CD4-positive, alpha-beta T cell (primary cell): ENCODE measurements at regions not wholly inside any gene's neighbourhood (a gene's known extent, or its start where the extent isn't known, plus 50 kb on each side); places are given as distances from the start of the nearest gene placed in this dataset.

Experiments used
- ATAC-seq: fragments of 200-7000 bp; cut with Tn5 transposase; one replicate; pipeline ENCODE4 v1.10.0; 2022; ENCODE audit warnings: mild to moderate bottlenecking; ENCODE audit not compliant: poor library complexity
- CTCF ChIA-PET: fragments of 350-600 bp; sonication (Branson Sonifier 250); formaldehyde crosslinking; loops from one replicate; lab custom pipeline; 2021; ENCODE audit warnings: antibody characterized with exemption, inconsistent platforms; lab: Charles Lee
- POLR2A ChIA-PET: fragments of 350-600 bp; sonication (Branson Sonifier 250); formaldehyde crosslinking; loops from one replicate; lab custom pipeline; 2021; ENCODE audit warnings: antibody characterized with exemption, inconsistent platforms; lab: Charles Lee
- DNase-seq, 14 experiments: peaks; one replicate each; pipeline ENCODE4 v3.0.0-alpha.2; 2013 to 2020; ENCODE audit warnings: mixed read lengths in 2 of 14
- H3K27ac ChIP-seq, 2 donors: one replicate each; pipeline versions ENCODE4 v1.5.1 to v1.7.0; 2013; ENCODE audit warnings: low read length in 2 of 2, low read depth in 1 of 2, mild to moderate bottlenecking in 1 of 2
- H3K27me3 ChIP-seq, 2 experiments: 1 replicate in 1 of 2; 2 replicates in 1 of 2; pipeline versions ENCODE4 v1.6.1 to v1.7.0; 2013; ENCODE audit warnings: low read length in 2 of 2, control low read depth in 1 of 2, mild to moderate bottlenecking in 1 of 2, moderate library complexity in 1 of 2; ENCODE audit not compliant: insufficient read depth in 2 of 2, control insufficient read depth in 1 of 2
- H3K36me3 ChIP-seq: one replicate; pipeline ENCODE4 v1.6.1; 2013; ENCODE audit warnings: low read length, control low read depth; ENCODE audit not compliant: insufficient read depth
- H3K4me1 ChIP-seq: one replicate; pipeline ENCODE4 v1.6.1; 2013; ENCODE audit warnings: low read length, control low read depth; ENCODE audit not compliant: insufficient read depth
- H3K4me3 ChIP-seq: one replicate; pipeline ENCODE4 v1.5.1; 2013; ENCODE audit warnings: mild to moderate bottlenecking, low read length, moderate library complexity
- H3K9me3 ChIP-seq, 2 experiments: 1 replicate in 1 of 2; 2 replicates in 1 of 2; pipeline versions ENCODE4 v1.6.1 to v1.7.0; 2013; ENCODE audit warnings: low read length in 2 of 2, mild to moderate bottlenecking in 2 of 2, control low read depth in 1 of 2, moderate library complexity in 1 of 2; ENCODE audit not compliant: control insufficient read depth in 1 of 2, insufficient read depth in 1 of 2
- H3K27ac Mint-ChIP-seq: one replicate; pipeline ENCODE4 v1.8.0; 2020; ENCODE audit warnings: mixed read lengths
- H3K27me3 Mint-ChIP-seq: one replicate; pipeline ENCODE4 v1.8.0; 2021; ENCODE audit warnings: mixed read lengths
- H3K36me3 Mint-ChIP-seq: one replicate; pipeline ENCODE4 v1.8.0; 2021; ENCODE audit warnings: low read depth, mixed read lengths
- H3K4me1 Mint-ChIP-seq: one replicate; pipeline ENCODE4 v1.8.0; 2021; ENCODE audit warnings: low read depth, mixed read lengths
- H3K4me3 Mint-ChIP-seq: one replicate; pipeline ENCODE4 v1.8.0; 2020; ENCODE audit warnings: mild to moderate bottlenecking, mixed read lengths
- H3K9me3 Mint-ChIP-seq: one replicate; pipeline ENCODE4 v1.8.0; 2020; ENCODE audit warnings: mixed read lengths
- intact Hi-C, 2 experiments: fragments of 100-400 bp; cut with DNase I in 1 of 2; cut with micrococcal nuclease in 1 of 2; formaldehyde crosslinking; loops; one replicate each; pipeline versions ENCODE4 v1.15.1 to v1.9.0; 2023 to 2025; cut with DNase I, micrococcal nuclease
- TF ChIP-seq, protein P1 (sequence below): fragments of 200-600 bp; IDR thresholded peaks from one replicate; pipeline ENCODE4 v1.8.0; 2022; ENCODE audit warnings: antibody characterized with exemption, mild to moderate bottlenecking

DNA sequence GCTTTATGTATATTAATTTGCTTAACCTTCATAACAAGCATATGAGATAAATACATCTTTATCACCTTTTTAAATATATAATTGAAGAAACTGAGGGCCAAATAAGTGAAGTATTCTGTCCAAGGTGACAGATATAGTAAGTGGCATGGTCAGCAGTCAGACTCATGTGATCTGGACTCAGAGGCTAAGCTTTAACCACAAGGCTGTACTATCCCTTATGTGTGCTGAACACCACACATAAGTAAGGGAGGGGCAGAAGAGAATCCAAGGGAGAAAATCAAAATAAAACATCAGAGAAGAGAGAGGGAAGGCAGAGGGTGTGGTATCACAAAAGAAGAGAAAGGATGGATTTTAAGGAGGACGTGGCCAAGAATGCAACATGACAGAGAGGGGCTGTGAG, 348.4 kb downstream of the EFNB2 start:
- Histone ChIP-seq H3K4me1 (no peaks in the 10 kb centered on the region), H3K27ac (no peak overlapping the region), H3K27me3 (no peaks in the 10 kb centered on the region), H3K36me3 (no peaks in the 10 kb centered on the region), H3K4me3 (no peak overlapping the region), H3K9me3 (no peaks in the 10 kb centered on the region)
- no peak for DNase-seq
- Mint-ChIP-seq H3K27me3 (peaks cover 9% of the 10 kb centered on the region), H3K4me1 (no peaks in the 10 kb centered on the region), H3K9me3 (no peaks in the 10 kb centered on the region), H3K36me3 (no peaks in the 10 kb centered on the region), H3K4me3 (no peak overlapping the region), H3K27ac (no peak overlapping the region)
- ChIA-PET CTCF (no interaction called here), POLR2A (no interaction called here)
- intact Hi-C loops, result no loop called here
- no peak for ATAC-seq
- TF ChIP-seq, protein P1, sequence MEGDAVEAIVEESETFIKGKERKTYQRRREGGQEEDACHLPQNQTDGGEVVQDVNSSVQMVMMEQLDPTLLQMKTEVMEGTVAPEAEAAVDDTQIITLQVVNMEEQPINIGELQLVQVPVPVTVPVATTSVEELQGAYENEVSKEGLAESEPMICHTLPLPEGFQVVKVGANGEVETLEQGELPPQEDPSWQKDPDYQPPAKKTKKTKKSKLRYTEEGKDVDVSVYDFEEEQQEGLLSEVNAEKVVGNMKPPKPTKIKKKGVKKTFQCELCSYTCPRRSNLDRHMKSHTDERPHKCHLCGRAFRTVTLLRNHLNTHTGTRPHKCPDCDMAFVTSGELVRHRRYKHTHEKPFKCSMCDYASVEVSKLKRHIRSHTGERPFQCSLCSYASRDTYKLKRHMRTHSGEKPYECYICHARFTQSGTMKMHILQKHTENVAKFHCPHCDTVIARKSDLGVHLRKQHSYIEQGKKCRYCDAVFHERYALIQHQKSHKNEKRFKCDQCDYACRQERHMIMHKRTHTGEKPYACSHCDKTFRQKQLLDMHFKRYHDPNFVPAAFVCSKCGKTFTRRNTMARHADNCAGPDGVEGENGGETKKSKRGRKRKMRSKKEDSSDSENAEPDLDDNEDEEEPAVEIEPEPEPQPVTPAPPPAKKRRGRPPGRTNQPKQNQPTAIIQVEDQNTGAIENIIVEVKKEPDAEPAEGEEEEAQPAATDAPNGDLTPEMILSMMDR, result no peak

DNA sequence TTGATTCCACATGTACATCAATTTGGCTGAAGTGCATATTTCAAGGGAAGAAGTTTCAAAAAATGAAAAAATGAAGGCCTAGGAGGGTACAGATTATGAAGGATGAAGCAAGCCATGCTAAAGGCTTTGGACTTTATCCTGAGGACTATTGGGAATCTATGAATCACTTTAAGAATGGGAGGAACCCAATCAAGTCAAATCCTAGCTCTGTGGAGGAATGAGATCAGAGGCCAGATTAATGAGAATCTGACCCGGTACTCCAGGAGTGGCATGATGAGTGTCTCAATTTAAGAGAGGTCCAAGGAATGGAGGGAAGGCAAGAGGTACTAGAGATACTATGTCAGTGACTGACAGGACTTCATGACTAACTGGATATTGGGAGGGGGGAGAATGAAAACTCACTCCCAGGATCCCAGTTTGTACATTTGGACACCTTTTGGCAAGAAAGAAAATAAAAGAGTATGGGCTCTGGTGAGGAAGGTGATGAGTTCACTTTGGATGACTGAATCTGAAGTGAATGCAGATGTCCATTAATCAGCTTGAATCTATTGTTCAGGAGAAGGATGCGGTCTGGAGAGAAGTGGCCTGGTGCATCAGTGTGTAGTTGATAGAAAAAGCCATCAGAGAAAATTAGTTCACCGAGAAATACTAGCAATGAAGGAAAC, 349.0 kb downstream of the EFNB2 start:
- ChIA-PET POLR2A (no interaction called here), CTCF (no interaction called here)
- DNase-seq, result no peak
- no peaks in the 10 kb centered on the region for H3K27me3 ChIP-seq
- H3K9me3 Mint-ChIP-seq, result no peaks in the 10 kb centered on the region
- no peaks in the 10 kb centered on the region for H3K4me1 Mint-ChIP-seq
- no peak overlapping the region for H3K4me3 Mint-ChIP-seq
- no peaks in the 10 kb centered on the region for H3K36me3 ChIP-seq
- no peaks in the 10 kb centered on the region for H3K36me3 Mint-ChIP-seq
- H3K27ac ChIP-seq, result no peak overlapping the region
- ATAC-seq, result no peak
- TF ChIP-seq, protein P1, result no peak
- H3K9me3 ChIP-seq, result no peaks in the 10 kb centered on the region
- intact Hi-C loops, result no loop called here
- H3K4me1 ChIP-seq, result no peaks in the 10 kb centered on the region
- H3K4me3 ChIP-seq, result no peak overlapping the region
- H3K27me3 Mint-ChIP-seq, result peaks cover 9% of the 10 kb centered on the region
- no peak overlapping the region for H3K27ac Mint-ChIP-seq

DNA sequence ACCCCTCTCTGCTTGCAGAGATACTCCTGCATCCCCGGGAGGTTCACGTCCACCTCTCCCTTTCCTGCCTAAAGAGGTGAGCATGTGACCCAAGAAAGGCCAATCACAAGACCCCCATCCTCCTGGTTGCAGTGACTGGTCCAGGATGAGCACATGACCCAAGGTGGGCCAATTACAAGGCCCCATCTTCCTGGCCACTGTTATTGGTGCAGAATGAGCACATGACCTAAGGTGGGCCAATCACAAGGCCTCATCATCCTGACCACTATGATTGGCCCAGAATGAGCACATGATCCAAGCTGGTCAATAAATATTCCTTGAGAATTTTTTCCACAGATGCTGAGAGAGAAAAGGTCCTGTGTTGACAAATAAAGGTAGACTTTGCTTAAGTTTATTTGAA, 350.7 kb downstream of the EFNB2 start:
- Mint-ChIP-seq H3K27me3 (peaks cover 9% of the 10 kb centered on the region), H3K4me3 (no peak overlapping the region), H3K4me1 (no peaks in the 10 kb centered on the region), H3K36me3 (no peaks in the 10 kb centered on the region), H3K27ac (no peak overlapping the region), H3K9me3 (no peaks in the 10 kb centered on the region)
- Histone ChIP-seq H3K9me3 (no peaks in the 10 kb centered on the region), H3K27me3 (no peaks in the 10 kb centered on the region), H3K27ac (no peak overlapping the region), H3K4me1 (no peaks in the 10 kb centered on the region), H3K36me3 (no peaks in the 10 kb centered on the region), H3K4me3 (no peak overlapping the region)
- ChIA-PET CTCF (no interaction called here), POLR2A (no interaction called here)
- intact Hi-C loops, result no loop called here
- TF ChIP-seq, protein P1, result no peak
- DNase-seq, result no peak
- ATAC-seq, result no peak
